OCI-LY7 (cell line): ENCODE measurements at regions not wholly inside any gene's neighbourhood (a gene's known extent, or its start where the extent isn't known, plus 50 kb on each side); places are given as distances from the start of the nearest gene placed in this dataset.

Experiments used
- BruUV-seq: library from RNA; stranded (reverse); fragments of 400-500 nt; replicated peaks from 2 replicates; lab custom pipeline; 2021; lab: Mats Ljungman, UMichigan
- CTCF ChIA-PET: fragments of 300-600 bp; sonication (Branson Sonifier 250); formaldehyde crosslinking; loops from one replicate; lab custom pipeline; 2022; ENCODE audit warnings: antibody characterized with exemption; ENCODE audit not compliant: unreplicated experiment; lab: Charles Lee
- POLR2A ChIA-PET: fragments of 300-600 bp; sonication (Branson Sonifier 250); formaldehyde crosslinking; loops from one replicate; lab custom pipeline; 2022; ENCODE audit warnings: antibody characterized with exemption; lab: Charles Lee
- DNase-seq: peaks from one replicate; pipeline ENCODE4 v3.0.0-alpha.2; 2015; ENCODE audit warnings: low spot score
- H2AFZ ChIP-seq: fragments of 200-600 bp; sonication (generic), shearing (Covaris generic); 2 replicates; pipeline ENCODE4 v1.6.1; 2014; ENCODE audit warnings: mild to moderate bottlenecking, antibody characterized with exemption, low read length, moderate library complexity
- H3K27ac ChIP-seq: fragments of 200-600 bp; sonication (generic); 2 replicates; pipeline ENCODE4 v1.5.1; 2014; ENCODE audit warnings: mixed run types, low read depth, mild to moderate bottlenecking, moderate library complexity, low read length, inconsistent platforms; ENCODE audit not compliant: poor library complexity, severe bottlenecking
- H3K36me3 ChIP-seq: fragments of 200-600 bp; sonication (generic); 2 replicates; pipeline ENCODE4 v1.6.1; 2014; ENCODE audit warnings: mild to moderate bottlenecking, antibody characterized with exemption, low read length, moderate library complexity, mixed read lengths; ENCODE audit not compliant: insufficient read depth
- H3K4me1 ChIP-seq: fragments of 200-600 bp; sonication (generic); 2 replicates; pipeline ENCODE4 v1.5.1; 2014; ENCODE audit warnings: mild to moderate bottlenecking, low read length; ENCODE audit not compliant: insufficient read depth, poor library complexity, severe bottlenecking
- H3K4me2 ChIP-seq: fragments of 200-600 bp; sonication (generic); 2 replicates; pipeline ENCODE4 v1.6.1; 2014; ENCODE audit warnings: mild to moderate bottlenecking, low read length
- H3K4me3 ChIP-seq: fragments of 200-600 bp; sonication (generic); 2 replicates; pipeline ENCODE4 v1.5.1; 2014; ENCODE audit warnings: mild to moderate bottlenecking, low read depth, low read length; ENCODE audit not compliant: poor library complexity, severe bottlenecking
- H3K79me2 ChIP-seq: fragments of 200-600 bp; sonication (generic); 2 replicates; pipeline ENCODE4 v1.6.1; 2016; ENCODE audit warnings: low read depth, mild to moderate bottlenecking, low read length, moderate library complexity, mixed read lengths; ENCODE audit not compliant: insufficient read depth
- H3K9me2 ChIP-seq: fragments of 200-600 bp; sonication (generic); 2 replicates; pipeline ENCODE4 v1.6.1; 2016; ENCODE audit warnings: mild to moderate bottlenecking, low read length, mixed read lengths; ENCODE audit not compliant: insufficient read depth
- H3K9me3 ChIP-seq: fragments of 200-600 bp; sonication (generic); 2 replicates; pipeline ENCODE4 v1.6.1; 2014; ENCODE audit warnings: mild to moderate bottlenecking, mixed run types, low read length, mixed read lengths
- H4K20me1 ChIP-seq: fragments of 200-600 bp; sonication (generic); 2 replicates; pipeline ENCODE4 v1.6.1; 2014; ENCODE audit warnings: mild to moderate bottlenecking, antibody characterized with exemption, low read length, moderate library complexity, mixed read lengths; ENCODE audit not compliant: insufficient read depth
- CTCF ChIP-seq: fragments of 200-600 bp; sonication (generic); conservative IDR thresholded peaks from 2 replicates; pipeline ENCODE4 v1.5.1; 2014; ENCODE audit warnings: mild to moderate bottlenecking, antibody characterized with exemption, low read length, moderate library complexity, mixed read lengths
- EZH2phosphoT487 ChIP-seq: fragments of 200-600 bp; sonication (generic); IDR thresholded peaks from 2 replicates; pipeline ENCODE4 v1.6.1; 2018; ENCODE audit warnings: low read depth, borderline replicate concordance, mild to moderate bottlenecking, mixed run types, antibody characterized with exemption, low read length, moderate library complexity, mixed read lengths
- intact Hi-C: fragments of 100-400 bp; cut with micrococcal nuclease; formaldehyde crosslinking; loops from one replicate; pipeline ENCODE4 v1.10.0; 2022; ENCODE audit not compliant: unreplicated experiment

DNA sequence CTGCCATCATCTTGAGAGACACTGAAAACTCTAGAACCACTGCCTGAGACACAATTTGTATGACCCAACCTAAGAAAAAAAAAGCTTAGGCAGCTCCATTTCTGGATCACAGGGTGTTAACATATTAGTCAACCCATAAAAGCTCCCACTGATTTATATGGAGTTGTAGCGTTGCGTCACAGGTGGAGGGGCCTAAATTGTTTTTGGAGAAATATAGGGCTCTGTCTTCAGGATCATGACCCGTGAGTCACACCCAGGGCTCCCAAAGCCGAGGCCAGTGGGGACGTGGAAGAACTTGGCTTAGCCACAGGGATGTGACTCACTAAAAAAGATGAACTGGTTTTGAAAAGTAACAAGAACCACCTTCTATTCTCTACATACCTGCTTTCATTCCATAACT is 116.5 kb upstream of the BMP2 start:
- no peak for DNase-seq
- H3K27ac ChIP-seq, result no peak overlapping the region
- TF ChIP-seq EZH2phosphoT487 (no peak), CTCF (no peak)
- POLR2A ChIA-PET, result no interaction called here
- no peaks in the 10 kb centered on the region for H3K4me1 ChIP-seq
- H3K4me2 ChIP-seq, result no peak overlapping the region
- H3K4me3 ChIP-seq, result no peak overlapping the region
- no peaks in the 10 kb centered on the region for H3K9me2 ChIP-seq
- H3K36me3 ChIP-seq, result no peaks in the 10 kb centered on the region
- intact Hi-C loops, result no loop called here
- CTCF ChIA-PET, result no interaction called here
- H3K79me2 ChIP-seq, result no peaks in the 10 kb centered on the region
- no peaks in the 10 kb centered on the region for H4K20me1 ChIP-seq
- no TSS peak for BruUV-seq
- H3K9me3 ChIP-seq, result no peaks in the 10 kb centered on the region
- no peak overlapping the region for H2AFZ ChIP-seq

DNA sequence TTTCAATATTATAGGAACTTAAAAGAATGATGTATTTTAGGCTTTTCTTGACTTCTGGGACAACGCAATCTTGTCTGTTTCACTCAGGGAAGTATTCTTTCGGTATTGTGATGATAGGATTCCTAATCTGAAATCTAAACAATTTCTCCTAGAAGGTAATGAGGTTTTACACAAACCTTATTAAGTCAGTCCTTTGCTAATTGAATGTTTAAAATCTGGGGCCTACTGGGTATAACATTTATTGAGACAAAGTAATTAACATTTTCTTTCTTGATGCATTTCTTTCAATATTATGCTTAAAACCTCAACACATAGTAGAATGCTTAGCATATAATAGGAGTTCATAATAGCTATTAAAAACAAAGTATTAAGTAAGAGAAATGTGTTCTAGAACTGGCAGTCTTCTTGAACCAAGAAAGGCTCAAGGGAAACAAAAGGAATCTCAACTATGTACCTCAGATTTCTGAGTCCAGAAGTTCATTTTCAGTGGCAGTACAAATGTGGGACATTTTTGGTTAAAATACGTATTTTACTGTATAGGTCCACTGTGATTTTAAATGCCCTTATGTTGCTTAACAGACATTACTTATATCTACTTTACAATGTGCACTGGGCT is 121.4 kb upstream of the BMP2 start:
- Histone ChIP-seq H3K4me1 (no peaks in the 10 kb centered on the region), H3K27ac (no peak overlapping the region), H3K9me3 (no peaks in the 10 kb centered on the region), H4K20me1 (no peaks in the 10 kb centered on the region), H3K4me2 (no peak overlapping the region), H3K36me3 (no peaks in the 10 kb centered on the region), H3K79me2 (no peaks in the 10 kb centered on the region), H3K9me2 (no peaks in the 10 kb centered on the region), H3K4me3 (no peak overlapping the region), H2AFZ (no peak overlapping the region)
- TF ChIP-seq CTCF, result no peak
- TF ChIP-seq EZH2phosphoT487, result no peak
- intact Hi-C loops, result no loop called here
- BruUV-seq, result no TSS peak
- DNase-seq, result no peak
- CTCF ChIA-PET, result no interaction called here
- POLR2A ChIA-PET, result no interaction called here

- POLR2A ChIA-PET, result no interaction called here
- Histone ChIP-seq H3K4me2 (no peak overlapping the region), H3K4me3 (no peak overlapping the region), H3K79me2 (no peaks in the 10 kb centered on the region), H3K4me1 (no peaks in the 10 kb centered on the region), H3K36me3 (no peaks in the 10 kb centered on the region), H3K9me3 (no peaks in the 10 kb centered on the region), H3K9me2 (no peaks in the 10 kb centered on the region), H3K27ac (no peak overlapping the region), H2AFZ (no peak overlapping the region), H4K20me1 (no peaks in the 10 kb centered on the region)
- no peak for DNase-seq
- intact Hi-C loops, result no loop called here
- TF ChIP-seq EZH2phosphoT487 (no peak), CTCF (no peak)
- CTCF ChIA-PET, result no interaction called here
- BruUV-seq, result no TSS peak
Observed at GRCh38 chr20:6644813-6645628, 122.5 kb upstream of the BMP2 start.
